GM18520 (cell line): ENCODE measurements at regions not wholly inside any gene's neighbourhood (a gene's known extent, or its start where the extent isn't known, plus 50 kb on each side); places are given as distances from the start of the nearest gene placed in this dataset.
A peak's percentile ranks its signal among the peaks of the same experiment; 100 is the strongest.

Experiments used
- ATAC-seq: cut with Tn5 transposase; IDR thresholded peaks from one replicate; pipeline ENCODE4 v1.9.1; 2021; ENCODE audit not compliant: unreplicated experiment

DNA sequence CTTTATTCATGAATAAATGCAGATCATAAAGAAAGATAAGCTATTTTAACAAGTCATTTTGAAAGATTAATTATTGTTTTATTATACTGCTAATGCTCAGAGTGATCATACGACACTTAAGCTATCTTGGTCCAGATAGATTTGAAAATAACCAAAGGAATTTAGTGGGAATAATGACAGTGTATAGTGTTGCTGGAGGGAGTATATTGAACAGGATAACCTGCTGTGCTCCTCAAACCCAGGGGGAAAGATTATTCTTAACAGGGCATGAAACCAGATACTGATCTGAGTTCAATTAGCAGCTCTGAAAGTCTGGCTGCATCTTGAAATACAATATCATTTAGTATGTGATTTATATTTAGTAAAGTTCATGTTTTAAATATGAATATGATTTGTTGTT, 216.3 kb upstream of the ITGA4 start:
- ATAC-seq: no peak

- no peak for ATAC-seq
Measured at GRCh38 chr2:181241366-181241765, 215.8 kb upstream of the ITGA4 start.

GRCh38 chr2:181241797-181242196, 215.4 kb upstream of the ITGA4 start:
- peak; percentile 68 for ATAC-seq

- ATAC-seq: no peak
Measured at GRCh38 chr2:181242262-181242661, 214.9 kb upstream of the ITGA4 start.

DNA sequence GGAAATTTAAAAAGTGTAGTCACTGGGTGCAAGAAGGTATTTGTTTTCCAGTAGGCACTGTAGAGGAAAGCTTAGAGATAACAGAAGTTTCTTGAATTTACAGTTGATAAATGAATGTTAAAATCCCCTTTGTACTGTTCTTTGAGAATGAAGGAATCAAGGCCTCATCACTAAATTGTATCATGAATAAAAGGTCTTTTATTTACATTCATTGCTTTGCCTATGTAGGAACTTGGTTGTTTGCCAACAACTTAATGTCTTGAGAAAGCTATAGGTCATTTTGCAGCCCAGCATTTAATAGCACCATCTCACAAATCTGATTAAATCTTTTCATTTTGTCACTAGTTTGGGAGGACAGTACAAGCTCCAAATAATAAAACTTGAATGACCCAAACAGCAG, 213.9 kb upstream of the ITGA4 start:
- ATAC-seq: no peak

DNA sequence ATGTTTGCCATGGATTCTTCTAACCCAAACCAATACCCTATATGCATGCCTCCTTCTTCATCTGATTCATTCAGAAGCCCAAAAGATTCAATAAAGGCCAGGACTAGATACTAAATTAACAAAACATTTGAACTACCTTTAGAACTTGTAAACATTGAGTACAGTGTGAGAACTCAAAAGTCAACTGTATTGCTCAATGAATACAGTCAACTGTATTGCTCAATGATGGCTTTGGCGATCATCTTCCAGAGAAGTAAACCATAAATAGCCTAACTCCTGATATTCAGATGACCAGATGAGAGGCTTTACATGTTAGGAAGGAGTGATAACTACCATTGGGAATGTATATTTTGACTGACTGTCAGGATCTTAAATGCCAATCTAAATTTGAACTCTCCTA, 206.5 kb upstream of the ITGA4 start:
- no peak for ATAC-seq

- ATAC-seq: no peak
Measured at GRCh38 chr2:181252262-181253148, 204.7 kb upstream of the ITGA4 start.

DNA sequence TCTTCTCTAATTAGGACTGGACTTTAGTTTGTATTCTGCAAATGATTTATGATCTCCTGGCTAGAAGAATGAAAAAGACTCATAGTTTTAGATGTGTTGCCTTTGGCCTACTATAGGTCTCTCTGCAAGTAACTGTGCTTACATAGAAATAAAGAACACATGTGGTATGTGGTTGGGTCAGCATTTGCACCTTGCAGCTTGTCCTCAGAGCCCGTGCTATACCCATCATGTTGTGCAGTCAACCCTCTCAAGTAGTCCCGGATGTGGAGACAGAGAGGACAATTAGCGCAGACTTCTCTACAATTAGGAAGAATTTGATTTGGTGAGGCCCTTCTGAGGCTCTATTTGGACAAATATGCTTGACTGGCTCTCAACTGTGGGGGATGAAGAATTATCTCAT, 203.7 kb upstream of the ITGA4 start:
- no peak for ATAC-seq

- no peak for ATAC-seq
Measured at GRCh38 chr2:181255651-181256050, 201.5 kb upstream of the ITGA4 start.

- no peak for ATAC-seq
Measured at GRCh38 chr2:181258720-181259119, 198.5 kb upstream of the ITGA4 start.

GRCh38 chr2:181262782-181263181, 194.4 kb upstream of the ITGA4 start:
- no peak for ATAC-seq

GRCh38 chr2:181264001-181264400, 193.2 kb upstream of the ITGA4 start:
- no peak for ATAC-seq

- ATAC-seq: no peak
Measured at GRCh38 chr2:181264441-181264840, 192.7 kb upstream of the ITGA4 start.

- no peak for ATAC-seq
Measured at GRCh38 chr2:181266614-181267013, 190.6 kb upstream of the ITGA4 start.

- peak; percentile 57 for ATAC-seq
Measured at GRCh38 chr2:181268174-181268867, 188.9 kb upstream of the ITGA4 start.

GRCh38 chr2:181273986-181274385, 183.2 kb upstream of the ITGA4 start:
- no peak for ATAC-seq

DNA sequence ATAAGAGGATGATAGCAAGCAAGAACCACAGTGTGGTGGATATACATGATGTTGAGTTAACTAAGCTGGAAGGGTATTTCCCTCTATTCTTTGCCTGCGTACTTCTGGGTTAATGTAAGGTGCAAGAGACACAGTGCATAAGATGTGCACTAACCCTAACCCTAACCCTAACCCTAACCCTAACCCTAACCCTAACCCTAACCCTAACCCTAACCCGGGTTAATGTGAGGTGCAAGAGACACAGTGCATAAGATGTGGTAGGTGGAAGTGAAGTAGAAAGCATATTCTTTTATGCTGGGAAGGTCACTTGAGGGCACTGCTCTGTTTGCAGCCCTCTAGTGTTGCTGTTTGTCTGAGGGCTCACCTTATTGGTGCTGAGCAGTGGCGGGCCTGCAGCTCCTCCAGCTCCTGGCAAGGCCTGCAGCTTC, 181.5 kb upstream of the ITGA4 start:
- ATAC-seq: no peak

- ATAC-seq: no peak
Measured at GRCh38 chr2:181281206-181281832, 175.9 kb upstream of the ITGA4 start.

DNA sequence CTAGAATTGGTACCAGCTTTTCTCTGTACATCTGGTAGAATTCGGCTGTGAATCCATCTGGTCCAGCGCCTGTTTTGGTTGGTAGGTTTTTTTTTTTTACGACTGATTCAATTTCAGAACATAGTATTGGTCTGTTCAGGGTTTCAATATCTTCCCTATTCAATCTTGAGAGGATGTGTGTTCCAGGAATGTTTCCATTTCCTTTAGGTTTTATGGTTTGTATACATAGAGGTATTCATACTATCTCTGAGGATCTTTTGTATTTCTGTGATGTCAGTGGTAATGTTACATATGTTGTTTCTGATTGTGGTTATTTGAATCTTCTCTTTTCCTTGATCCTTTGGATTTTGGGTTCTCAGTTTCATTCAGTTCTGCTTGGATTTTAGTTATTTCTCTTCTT, 172.1 kb upstream of the ITGA4 start:
- no peak for ATAC-seq

- no peak for ATAC-seq
Measured at GRCh38 chr2:181289698-181290097, 167.5 kb upstream of the ITGA4 start.

- ATAC-seq: no peak
Measured at GRCh38 chr2:181290182-181290581, 167.0 kb upstream of the ITGA4 start.

DNA sequence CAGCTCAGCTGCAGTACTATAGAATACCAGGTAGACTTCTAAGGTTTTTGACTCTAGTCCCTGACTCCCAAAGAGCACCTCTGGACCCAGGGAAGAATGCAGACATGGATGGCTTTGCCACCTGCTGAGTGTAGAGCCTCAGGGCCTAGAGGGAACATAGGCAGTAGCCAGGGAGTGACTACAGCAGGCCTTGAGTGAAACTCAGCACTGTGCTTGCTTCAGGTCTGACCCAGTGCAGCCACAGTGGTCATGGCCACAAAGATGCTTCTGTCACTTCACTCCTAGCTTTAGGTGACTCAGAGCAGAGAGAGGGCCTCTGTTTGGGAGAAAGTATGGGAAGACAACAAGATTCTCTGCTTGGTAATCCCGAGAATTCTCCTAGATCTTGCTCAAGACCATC, 162.2 kb upstream of the ITGA4 start:
- no peak for ATAC-seq
